Tibial artery (tissue), 4 donors: ENCODE measurements at regions not wholly inside any gene's neighbourhood (a gene's known extent, or its start where the extent isn't known, plus 50 kb on each side); places are given as distances from the start of the nearest gene placed in this dataset.

Experiments used
- DNase-seq, 2 donors: peaks; one replicate each; pipeline ENCODE4 v3.0.0-alpha.2; 2019
- H3K27ac ChIP-seq, 2 donors: fragments of 200-600 bp; sonication (generic) in 1 of 2; 1 replicate in 1 of 2; 2 replicates in 1 of 2; pipeline ENCODE4 v1.5.1; 2018 to 2019; ENCODE audit warnings: mild to moderate bottlenecking in 1 of 2
- H3K27me3 ChIP-seq, 2 donors: fragments of 200-600 bp; sonication (generic) in 1 of 2; one replicate each; pipeline versions ENCODE4 v1.5.1 to v1.6.0; 2016 to 2019
- H3K36me3 ChIP-seq, 3 donors: fragments of 200-600 bp; sonication (generic) in 2 of 3; one replicate each; pipeline ENCODE4 v1.5.1; 2016 to 2019; ENCODE audit warnings: mild to moderate bottlenecking in 2 of 3
- H3K4me1 ChIP-seq, 4 donors: fragments of 200-600 bp; sonication (generic) in 2 of 4; 1 replicate in 3 of 4; 2 replicates in 1 of 4; pipeline ENCODE4 v1.5.1; 2016 to 2019
- H3K4me3 ChIP-seq, 2 donors: fragments of 200-600 bp; sonication (generic) in 1 of 2; 1 replicate in 1 of 2; 2 replicates in 1 of 2; pipeline ENCODE4 v1.5.1; 2018 to 2019; ENCODE audit warnings: mild to moderate bottlenecking in 2 of 2
- H3K9me3 ChIP-seq, 3 donors: fragments of 200-600 bp; sonication (generic) in 1 of 3; one replicate each; pipeline ENCODE4 v1.5.1; 2016 to 2019
- CTCF ChIP-seq, 2 experiments: fragments of 200-600 bp in 1 of 2; fragments of 450-650 bp in 1 of 2; IDR thresholded peaks; one replicate each; pipeline ENCODE4 v1.5.1; 2017 to 2019; ENCODE audit warnings: antibody characterized with exemption in 2 of 2, mild to moderate bottlenecking in 1 of 2, moderate library complexity in 1 of 2
- intact Hi-C: fragments of 100-400 bp; cut with DNase I; formaldehyde crosslinking; loops from one replicate; pipeline ENCODE4 v1.15.0; 2023; ENCODE audit warnings: low total_unique reads

GRCh38 chr13:47594833-47595232, 406.2 kb downstream of the SUCLA2 start:
- Histone ChIP-seq H3K4me3 (no peak overlapping the region), H3K9me3 (peaks cover 0 to 14% (median 6%) of the 10 kb centered on the region in 3 donors), H3K27me3 (no peaks in the 10 kb centered on the region), H3K36me3 (no peaks in the 10 kb centered on the region), H3K4me1 (no peaks in the 10 kb centered on the region), H3K27ac (no peak overlapping the region)
- no peak for DNase-seq
- intact Hi-C loops = no loop called here
- no peak for TF ChIP-seq CTCF (IDR thresholded peaks at IDR 0.05)

- Histone ChIP-seq H3K36me3 (no peaks in the 10 kb centered on the region), H3K27ac (no peak overlapping the region), H3K9me3 (peaks cover 0 to 14% (median 6%) of the 10 kb centered on the region in 3 donors), H3K27me3 (no peaks in the 10 kb centered on the region), H3K4me3 (no peak overlapping the region), H3K4me1 (no peaks in the 10 kb centered on the region)
- no peak for DNase-seq
- TF ChIP-seq CTCF (IDR thresholded peaks at IDR 0.05) = no peak
- intact Hi-C loops = no loop called here
Observed at GRCh38 chr13:47592256-47592655, 408.8 kb downstream of the SUCLA2 start.

GRCh38 chr13:47588676-47589075, 412.4 kb downstream of the SUCLA2 start:
- Histone ChIP-seq H3K27me3 (no peaks in the 10 kb centered on the region), H3K4me3 (no peak overlapping the region), H3K27ac (no peak overlapping the region), H3K36me3 (no peaks in the 10 kb centered on the region), H3K4me1 (no peaks in the 10 kb centered on the region), H3K9me3 (peaks cover 0 to 3% (median 0%) of the 10 kb centered on the region in 3 donors)
- intact Hi-C loops = no loop called here
- no peak for TF ChIP-seq CTCF (IDR thresholded peaks at IDR 0.05)
- DNase-seq = no peak

GRCh38 chr13:47572375-47572774, 428.7 kb downstream of the SUCLA2 start:
- Histone ChIP-seq H3K4me1 (no peaks in the 10 kb centered on the region), H3K9me3 (peaks cover 3 to 59% (median 30%) of the 10 kb centered on the region in 3 donors), H3K36me3 (no peaks in the 10 kb centered on the region), H3K4me3 (no peak overlapping the region), H3K27ac (no peak overlapping the region), H3K27me3 (no peaks in the 10 kb centered on the region)
- TF ChIP-seq CTCF (IDR thresholded peaks at IDR 0.05) = no peak
- DNase-seq = no peak
- intact Hi-C loops = no loop called here

GRCh38 chr13:47564041-47564440, 437.0 kb downstream of the SUCLA2 start:
- no peak for DNase-seq
- H3K4me3 ChIP-seq = no peak overlapping the region
- H3K36me3 ChIP-seq = no peaks in the 10 kb centered on the region
- no peaks in the 10 kb centered on the region for H3K4me1 ChIP-seq
- peaks cover 0 to 18% (median 8%) of the 10 kb centered on the region in 3 donors for H3K9me3 ChIP-seq
- no peaks in the 10 kb centered on the region for H3K27me3 ChIP-seq
- no peak overlapping the region for H3K27ac ChIP-seq
- no peak for TF ChIP-seq CTCF (IDR thresholded peaks at IDR 0.05)
- intact Hi-C loops = no loop called here

- Histone ChIP-seq H3K4me3 (no peak overlapping the region), H3K4me1 (no peaks in the 10 kb centered on the region), H3K27me3 (no peaks in the 10 kb centered on the region), H3K27ac (no peak overlapping the region), H3K36me3 (no peaks in the 10 kb centered on the region), H3K9me3 (no peaks in the 10 kb centered on the region)
- intact Hi-C loops = no loop called here
- no peak for TF ChIP-seq CTCF (IDR thresholded peaks at IDR 0.05)
- no peak for DNase-seq
Observed at GRCh38 chr13:47556703-47557102, 444.4 kb downstream of the SUCLA2 start.
